GM23248 (cell line): ENCODE measurements at regions not wholly inside any gene's neighbourhood (a gene's known extent, or its start where the extent isn't known, plus 50 kb on each side); places are given as distances from the start of the nearest gene placed in this dataset.
A peak's percentile ranks its signal among the peaks of the same experiment; 100 is the strongest.

Experiments used
- DNase-seq: peaks from one replicate; pipeline ENCODE4 v3.0.0-alpha.2; 2015
- H2AFZ ChIP-seq: fragments of 200-600 bp; sonication (generic); 2 replicates; pipeline ENCODE4 v1.6.1; 2016; ENCODE audit warnings: antibody characterized with exemption
- H3F3A ChIP-seq: fragments of 200-600 bp; sonication (generic); 2 replicates; pipeline ENCODE4 v1.6.1; 2016; ENCODE audit warnings: mild to moderate bottlenecking, antibody characterized with exemption, mixed run types; ENCODE audit not compliant: insufficient read depth
- H3K27ac ChIP-seq: fragments of 200-600 bp; sonication (generic); 2 replicates; pipeline ENCODE4 v1.5.1; 2016; ENCODE audit warnings: mild to moderate bottlenecking
- H3K27me3 ChIP-seq: fragments of 200-600 bp; sonication (generic); replicated peaks from 2 replicates; pipeline ENCODE4 v1.6.1; 2016; ENCODE audit warnings: mild to moderate bottlenecking; ENCODE audit not compliant: insufficient read depth
- H3K36me3 ChIP-seq: fragments of 200-600 bp; sonication (generic); 2 replicates; pipeline ENCODE4 v1.6.1; 2016; ENCODE audit warnings: low read depth, mild to moderate bottlenecking
- H3K4me1 ChIP-seq: fragments of 200-600 bp; sonication (generic); 2 replicates; pipeline ENCODE4 v1.6.1; 2016; ENCODE audit warnings: mild to moderate bottlenecking; ENCODE audit not compliant: insufficient read depth
- H3K4me2 ChIP-seq: fragments of 200-600 bp; sonication (generic); one replicate; pipeline ENCODE4 v1.6.1; 2016; ENCODE audit warnings: mild to moderate bottlenecking; ENCODE audit not compliant: unreplicated experiment
- H3K4me3 ChIP-seq: fragments of 200-600 bp; sonication (generic); 2 replicates; pipeline ENCODE4 v1.5.1; 2016; ENCODE audit warnings: mild to moderate bottlenecking
- H3K79me2 ChIP-seq: fragments of 200-600 bp; sonication (generic); 2 replicates; pipeline ENCODE4 v1.6.1; 2016; ENCODE audit warnings: mild to moderate bottlenecking; ENCODE audit not compliant: insufficient read depth
- H3K9ac ChIP-seq: fragments of 200-600 bp; sonication (generic); 2 replicates; pipeline ENCODE4 v1.6.1; 2016; ENCODE audit warnings: mild to moderate bottlenecking
- H3K9me2 ChIP-seq: fragments of 200-600 bp; sonication (generic); 2 replicates; pipeline ENCODE4 v1.6.1; 2016; ENCODE audit warnings: mixed run types, mild to moderate bottlenecking, moderate library complexity; ENCODE audit not compliant: insufficient read depth
- H3K9me3 ChIP-seq: fragments of 200-600 bp; sonication (generic); one replicate; pipeline ENCODE4 v1.6.1; 2017; ENCODE audit warnings: low read depth
- H4K20me1 ChIP-seq: fragments of 200-600 bp; sonication (generic); 2 replicates; pipeline ENCODE4 v1.6.0; 2016; ENCODE audit not compliant: insufficient read depth
- EZH2 ChIP-seq: fragments of 200-600 bp; sonication (generic); IDR thresholded peaks from 2 replicates; pipeline ENCODE4 v1.6.1; 2018; ENCODE audit warnings: antibody characterized with exemption, mild to moderate bottlenecking; ENCODE audit not compliant: insufficient read depth, poor library complexity, severe bottlenecking
- EZH2phosphoT487 ChIP-seq: fragments of 200-600 bp; sonication (generic); IDR thresholded peaks from 2 replicates; pipeline ENCODE4 v1.6.1; 2018; ENCODE audit warnings: antibody characterized with exemption, moderate library complexity, mild to moderate bottlenecking, low read depth; ENCODE audit not compliant: insufficient read depth
- WGBS, 2 experiments: methylation state at CpG; one replicate each; pipeline ENCODE4 v1.1.6; 2015 to 2017; ENCODE audit warnings: low lambda C conversion rate in 2 of 2, low coverage in 1 of 2; ENCODE audit errors: missing lambda C conversion rate in 2 of 2; 5-methylcytosine and 5-hydroxymethylcytosine counted together
- in situ Hi-C: fragments of 300-500 bp; cut with MboI; formaldehyde crosslinking; loops from 2 replicates; pipeline ENCODE4 v1.15.0; 2020

- Histone ChIP-seq H3K9me3 (no peaks in the 10 kb centered on the region), H3K4me1 (peaks cover 32% of the 10 kb centered on the region), H3K9me2 (no peaks in the 10 kb centered on the region), H3K27me3 (no peaks in the 10 kb centered on the region), H2AFZ (no peak overlapping the region), H3K9ac (peak overlapping the region; percentile 72), H3F3A (peaks cover 47% of the 10 kb centered on the region), H4K20me1 (no peaks in the 10 kb centered on the region), H3K4me3 (0 out of 2 replicates have a peak overlapping the region, but pooled peaks have one; percentile 26), H3K36me3 (no peaks in the 10 kb centered on the region; the same call in 1 of the 2 replicates), H3K27ac (peak overlapping the region; percentile 87), H3K79me2 (peaks cover 82% of the 10 kb centered on the region), H3K4me2 (peak overlapping the region; percentile 69)
- in situ Hi-C loops = no loop called here
- 2 to 3% methylated on average over 2 of the region's 2 CpGs for WGBS, 2 experiments
- DNase-seq = peak; percentile 89
- TF ChIP-seq EZH2 (no peak), EZH2phosphoT487 (no peak)
Observed at GRCh38 chr3:11699083-11699427, 55.3 kb upstream of the VGLL4 start.

DNA sequence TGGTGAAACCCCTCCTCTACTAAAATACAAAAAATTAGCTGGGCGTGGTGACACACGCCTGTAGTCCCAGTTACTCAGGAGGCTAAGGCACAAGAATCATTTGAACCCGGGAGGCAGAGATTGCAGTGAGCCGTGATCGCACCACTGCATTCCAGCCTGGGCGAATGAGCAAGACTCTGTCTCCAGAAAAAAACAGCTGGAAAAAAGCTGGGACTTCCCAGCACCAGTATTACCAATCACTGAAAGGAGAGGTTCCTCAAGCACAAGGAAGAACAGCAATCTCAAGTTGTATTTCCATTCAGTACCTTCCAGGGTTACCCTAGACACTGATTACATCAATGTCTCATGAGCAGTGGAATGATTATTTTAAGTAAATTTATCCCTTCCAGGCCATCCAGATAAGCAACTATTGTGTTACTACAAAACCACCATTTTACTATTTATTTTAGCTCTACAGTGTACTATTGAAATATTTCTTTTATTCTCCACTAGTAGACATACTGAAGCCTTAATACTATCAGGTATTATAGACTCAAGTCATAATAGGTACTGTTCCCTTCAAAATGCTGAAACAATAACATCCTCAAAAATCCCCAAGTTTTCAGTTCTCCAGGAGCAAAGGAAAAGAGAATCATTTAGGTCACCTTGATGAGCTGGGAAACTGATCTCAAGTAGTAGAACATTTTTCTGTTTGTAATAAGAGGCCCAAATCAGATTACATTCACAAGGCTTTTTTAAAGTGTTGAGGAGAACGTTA is 54.8 kb upstream of the VGLL4 start:
- TF ChIP-seq EZH2 = no peak
- TF ChIP-seq EZH2phosphoT487 = no peak
- DNase-seq = peak; percentile 39
- Histone ChIP-seq H3K9ac (peak overlapping the region; percentile 72), H3K27ac (peak overlapping the region; percentile 87), H2AFZ (no peak overlapping the region), H4K20me1 (no peaks in the 10 kb centered on the region), H3K4me2 (peak overlapping the region; percentile 69), H3K9me3 (no peaks in the 10 kb centered on the region), H3K4me3 (peak overlapping the region; percentile 26; the same call in 1 of the 2 replicates), H3K4me1 (peaks cover 32% of the 10 kb centered on the region), H3K27me3 (no peaks in the 10 kb centered on the region), H3K79me2 (peaks cover 82% of the 10 kb centered on the region), H3F3A (peaks cover 47% of the 10 kb centered on the region), H3K9me2 (no peaks in the 10 kb centered on the region), H3K36me3 (no peaks in the 10 kb centered on the region; the same call in 1 of the 2 replicates)
- WGBS, 2 experiments = 81 to 83% methylated on average over 7 of the region's 7 CpGs
- in situ Hi-C loops = no loop called here

DNA sequence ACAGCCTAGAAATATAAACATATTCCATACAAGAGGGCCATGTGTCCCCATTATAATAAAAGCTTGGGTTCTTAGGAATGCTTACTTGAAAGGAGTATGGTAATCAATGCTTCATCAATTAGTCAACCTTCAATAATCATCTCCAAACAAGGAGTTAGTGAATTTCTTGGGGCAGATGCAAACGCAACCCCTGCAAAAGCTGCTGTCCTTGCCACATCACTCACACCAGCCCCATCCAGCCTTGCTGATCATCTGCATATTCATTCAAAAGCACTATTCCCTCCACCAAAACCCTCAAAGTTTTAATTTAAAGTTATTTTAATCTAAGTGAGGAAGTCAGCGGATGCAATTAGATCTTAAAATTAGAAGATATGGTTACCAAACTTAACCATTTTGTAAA is 54.0 kb upstream of the VGLL4 start:
- Histone ChIP-seq H2AFZ (no peak overlapping the region), H3K4me2 (no peak overlapping the region), H3K27me3 (no peaks in the 10 kb centered on the region), H3K27ac (peak overlapping the region; percentile 87), H3K4me3 (no peak overlapping the region), H4K20me1 (no peaks in the 10 kb centered on the region), H3K9me2 (no peaks in the 10 kb centered on the region), H3K36me3 (no peaks in the 10 kb centered on the region; the same call in 1 of the 2 replicates), H3K9me3 (no peaks in the 10 kb centered on the region), H3K9ac (no peak overlapping the region), H3F3A (peaks cover 47% of the 10 kb centered on the region), H3K79me2 (peaks cover 82% of the 10 kb centered on the region), H3K4me1 (peaks cover 32% of the 10 kb centered on the region)
- 98% methylated on average over 2 of the region's 2 CpGs for WGBS, 2 experiments
- no peak for TF ChIP-seq EZH2phosphoT487
- no peak for TF ChIP-seq EZH2
- no peak for DNase-seq
- in situ Hi-C loops = no loop called here

- H3K9me2 ChIP-seq = no peaks in the 10 kb centered on the region
- H3K27ac ChIP-seq = no peak overlapping the region
- H3K27me3 ChIP-seq = no peaks in the 10 kb centered on the region
- H3K79me2 ChIP-seq = peaks cover 82% of the 10 kb centered on the region
- no peaks in the 10 kb centered on the region for H3K9me3 ChIP-seq
- H3K36me3 ChIP-seq = peaks cover 5% of the 10 kb centered on the region; the same call in 1 of the 2 replicates
- WGBS, 2 experiments = 64 to 65% methylated on average over 2 of the region's 2 CpGs
- peaks cover 50% of the 10 kb centered on the region for H3F3A ChIP-seq
- no peaks in the 10 kb centered on the region for H4K20me1 ChIP-seq
- no peak overlapping the region for H3K4me2 ChIP-seq
- in situ Hi-C loops = no loop called here
- no peak overlapping the region for H3K4me3 ChIP-seq
- DNase-seq = peak; percentile 3
- peaks cover 44% of the 10 kb centered on the region for H3K4me1 ChIP-seq
- H3K9ac ChIP-seq = no peak overlapping the region
- TF ChIP-seq EZH2 (no peak), EZH2phosphoT487 (no peak)
- no peak overlapping the region for H2AFZ ChIP-seq
Observed at GRCh38 chr3:11696054-11696453, 52.3 kb upstream of the VGLL4 start.
